Neural progenitor cell (in vitro differentiated cells): ENCODE measurements at regions not wholly inside any gene's neighbourhood (a gene's known extent, or its start where the extent isn't known, plus 50 kb on each side); places are given as distances from the start of the nearest gene placed in this dataset.

Experiments
- EZH2 ChIP-seq: fragments of 200-600 bp; sonication (generic); IDR thresholded peaks from 2 replicates; pipeline ENCODE4 v1.6.1; 2017; ENCODE audit warnings: antibody characterized with exemption, mild to moderate bottlenecking, moderate library complexity
- EZH2phosphoT487 ChIP-seq: fragments of 200-600 bp; sonication (generic); IDR thresholded peaks from 2 replicates; pipeline ENCODE4 v1.6.1; 2017; ENCODE audit warnings: antibody characterized with exemption
- TF ChIP-seq, protein P1 (sequence below): fragments of 200-600 bp; sonication (generic); IDR thresholded peaks from 2 replicates; pipeline ENCODE4 v1.5.1; 2017; ENCODE audit warnings: antibody characterized with exemption, mild to moderate bottlenecking

DNA sequence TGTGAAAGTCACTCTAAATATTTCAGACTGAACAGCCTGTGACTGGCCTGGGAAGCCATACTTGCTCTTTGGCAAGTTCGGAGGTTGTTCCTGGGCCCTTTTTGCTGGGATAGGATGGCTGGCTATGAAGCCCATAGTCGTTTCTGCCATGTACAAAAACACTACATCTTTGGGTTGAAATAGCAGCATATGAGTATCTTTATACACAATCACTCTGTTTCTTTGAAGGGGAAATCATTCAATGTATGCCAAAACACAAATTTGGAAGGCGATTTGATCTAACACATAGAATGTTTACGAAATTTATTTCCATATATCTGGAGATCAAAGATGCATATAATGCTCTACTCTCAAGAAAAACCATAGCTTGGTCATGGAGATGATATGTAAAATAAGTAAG lies 192.9 kb downstream of the SQOR start:
- TF ChIP-seq, protein P1, sequence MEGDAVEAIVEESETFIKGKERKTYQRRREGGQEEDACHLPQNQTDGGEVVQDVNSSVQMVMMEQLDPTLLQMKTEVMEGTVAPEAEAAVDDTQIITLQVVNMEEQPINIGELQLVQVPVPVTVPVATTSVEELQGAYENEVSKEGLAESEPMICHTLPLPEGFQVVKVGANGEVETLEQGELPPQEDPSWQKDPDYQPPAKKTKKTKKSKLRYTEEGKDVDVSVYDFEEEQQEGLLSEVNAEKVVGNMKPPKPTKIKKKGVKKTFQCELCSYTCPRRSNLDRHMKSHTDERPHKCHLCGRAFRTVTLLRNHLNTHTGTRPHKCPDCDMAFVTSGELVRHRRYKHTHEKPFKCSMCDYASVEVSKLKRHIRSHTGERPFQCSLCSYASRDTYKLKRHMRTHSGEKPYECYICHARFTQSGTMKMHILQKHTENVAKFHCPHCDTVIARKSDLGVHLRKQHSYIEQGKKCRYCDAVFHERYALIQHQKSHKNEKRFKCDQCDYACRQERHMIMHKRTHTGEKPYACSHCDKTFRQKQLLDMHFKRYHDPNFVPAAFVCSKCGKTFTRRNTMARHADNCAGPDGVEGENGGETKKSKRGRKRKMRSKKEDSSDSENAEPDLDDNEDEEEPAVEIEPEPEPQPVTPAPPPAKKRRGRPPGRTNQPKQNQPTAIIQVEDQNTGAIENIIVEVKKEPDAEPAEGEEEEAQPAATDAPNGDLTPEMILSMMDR, result no peak
- TF ChIP-seq EZH2phosphoT487 (no peak), EZH2 (no peak)
